Esophagus squamous epithelium (tissue), 4 donors: ENCODE measurements at regions not wholly inside any gene's neighbourhood (a gene's known extent, or its start where the extent isn't known, plus 50 kb on each side); places are given as distances from the start of the nearest gene placed in this dataset.

Experiments used
- POLR2A ChIP-seq, 4 donors: fragments of 450-650 bp; IDR thresholded peaks; one replicate each; pipeline ENCODE4 v1.6.1; 2017; ENCODE audit warnings: antibody characterized with exemption in 4 of 4, mild to moderate bottlenecking in 4 of 4, moderate library complexity in 3 of 4
- TF ChIP-seq, protein P1 (sequence below), 6 experiments: fragments of 450-650 bp in 4 of 6; fragments of 200-600 bp in 2 of 6; sonication (generic) in 2 of 6; IDR thresholded peaks; one replicate each; pipeline ENCODE4 v1.5.1; 2016 to 2019; ENCODE audit warnings: antibody characterized with exemption in 6 of 6, mild to moderate bottlenecking in 4 of 6, moderate library complexity in 4 of 6

DNA sequence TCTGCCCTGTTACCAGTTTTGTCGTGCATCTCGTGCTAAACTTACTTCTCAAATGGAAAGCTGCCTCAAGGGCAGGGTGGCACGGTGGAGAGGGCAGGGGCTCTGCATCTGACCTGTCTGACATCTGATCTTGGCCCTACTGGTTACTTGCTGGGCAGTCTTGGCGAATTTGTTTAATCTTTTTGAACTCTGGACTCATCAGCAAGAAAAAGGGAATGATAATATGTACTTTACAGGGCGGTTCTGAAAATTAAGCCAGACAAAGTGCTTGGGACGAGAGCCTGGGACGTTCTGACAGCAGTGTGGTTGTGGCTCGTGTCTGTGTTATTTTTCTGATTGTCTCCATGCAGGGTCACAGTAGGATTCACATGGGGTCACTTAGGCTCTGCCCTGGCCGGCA lies 659.3 kb downstream of the VRK1 start:
- TF ChIP-seq, protein P1, sequence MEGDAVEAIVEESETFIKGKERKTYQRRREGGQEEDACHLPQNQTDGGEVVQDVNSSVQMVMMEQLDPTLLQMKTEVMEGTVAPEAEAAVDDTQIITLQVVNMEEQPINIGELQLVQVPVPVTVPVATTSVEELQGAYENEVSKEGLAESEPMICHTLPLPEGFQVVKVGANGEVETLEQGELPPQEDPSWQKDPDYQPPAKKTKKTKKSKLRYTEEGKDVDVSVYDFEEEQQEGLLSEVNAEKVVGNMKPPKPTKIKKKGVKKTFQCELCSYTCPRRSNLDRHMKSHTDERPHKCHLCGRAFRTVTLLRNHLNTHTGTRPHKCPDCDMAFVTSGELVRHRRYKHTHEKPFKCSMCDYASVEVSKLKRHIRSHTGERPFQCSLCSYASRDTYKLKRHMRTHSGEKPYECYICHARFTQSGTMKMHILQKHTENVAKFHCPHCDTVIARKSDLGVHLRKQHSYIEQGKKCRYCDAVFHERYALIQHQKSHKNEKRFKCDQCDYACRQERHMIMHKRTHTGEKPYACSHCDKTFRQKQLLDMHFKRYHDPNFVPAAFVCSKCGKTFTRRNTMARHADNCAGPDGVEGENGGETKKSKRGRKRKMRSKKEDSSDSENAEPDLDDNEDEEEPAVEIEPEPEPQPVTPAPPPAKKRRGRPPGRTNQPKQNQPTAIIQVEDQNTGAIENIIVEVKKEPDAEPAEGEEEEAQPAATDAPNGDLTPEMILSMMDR (IDR thresholded peaks at IDR 0.05): no peak
- no peak for TF ChIP-seq POLR2A (IDR thresholded peaks at IDR 0.05)
